HG02973 (cell line): ENCODE measurements at regions not wholly inside any gene's neighbourhood (a gene's known extent, or its start where the extent isn't known, plus 50 kb on each side); places are given as distances from the start of the nearest gene placed in this dataset.

Source experiments
- ATAC-seq: cut with Tn5 transposase; IDR thresholded peaks from one replicate; pipeline ENCODE4 v1.9.1; 2021; ENCODE audit warnings: moderate library complexity; ENCODE audit not compliant: unreplicated experiment

- no peak for ATAC-seq
Observed at GRCh38 chr11:106447631-106448191, 370.2 kb downstream of the AASDHPPT start.

GRCh38 chr11:106449763-106450162 lies 372.3 kb downstream of the AASDHPPT start:
- no peak for ATAC-seq

- no peak for ATAC-seq
Observed at GRCh38 chr11:106451228-106451922, 373.9 kb downstream of the AASDHPPT start.

GRCh38 chr11:106456647-106457046 lies 379.2 kb downstream of the AASDHPPT start:
- ATAC-seq, result no peak

DNA sequence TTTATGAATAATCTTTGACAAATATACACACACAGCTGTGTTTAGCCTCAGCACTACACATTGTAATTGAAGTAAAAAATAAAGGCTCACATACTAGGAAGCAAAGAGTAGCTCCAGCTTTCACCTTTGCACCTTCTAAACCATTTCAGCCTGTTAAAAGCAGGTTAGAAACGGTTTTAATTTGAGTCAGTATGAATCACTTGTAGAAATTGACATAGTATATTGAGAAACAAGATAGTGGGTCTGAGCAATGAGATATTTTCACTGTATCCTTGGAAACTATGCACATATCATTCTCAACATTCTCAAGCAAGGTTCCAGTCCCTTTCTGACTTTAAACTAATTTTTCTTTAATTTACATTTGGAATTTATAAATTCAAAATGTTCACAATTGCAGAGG lies 380.3 kb downstream of the AASDHPPT start:
- no peak for ATAC-seq

GRCh38 chr11:106459135-106459534 lies 381.7 kb downstream of the AASDHPPT start:
- ATAC-seq, result no peak

DNA sequence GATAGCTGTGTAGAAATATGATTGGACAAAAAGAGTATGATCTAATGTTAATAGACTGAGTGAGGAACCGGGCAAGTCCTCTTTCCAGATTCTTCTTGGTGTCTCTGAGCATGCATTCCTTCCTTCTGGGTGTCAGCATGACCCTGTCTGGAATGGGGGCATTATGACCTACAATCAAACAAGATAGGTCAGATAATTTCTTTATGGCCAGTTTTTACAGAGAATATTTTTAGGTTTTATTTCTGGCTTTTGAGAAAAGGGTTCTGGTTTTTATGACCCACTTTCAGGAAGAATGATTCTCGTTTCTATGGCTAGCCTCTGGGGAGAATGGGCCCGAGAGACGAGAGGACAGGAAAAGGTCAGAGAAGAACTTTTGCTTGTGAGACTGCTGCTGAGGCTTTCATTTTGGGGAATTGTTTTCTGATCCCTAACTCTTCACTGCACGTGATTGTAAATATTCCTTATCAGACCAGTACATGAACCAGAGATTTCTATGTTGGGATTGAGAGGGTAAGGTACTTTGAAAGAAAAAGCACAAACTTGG lies 383.8 kb downstream of the AASDHPPT start:
- ATAC-seq, result no peak

- no peak for ATAC-seq
Observed at GRCh38 chr11:106461839-106462545, 384.5 kb downstream of the AASDHPPT start.

GRCh38 chr11:106463154-106463553 lies 385.7 kb downstream of the AASDHPPT start:
- ATAC-seq, result no peak

DNA sequence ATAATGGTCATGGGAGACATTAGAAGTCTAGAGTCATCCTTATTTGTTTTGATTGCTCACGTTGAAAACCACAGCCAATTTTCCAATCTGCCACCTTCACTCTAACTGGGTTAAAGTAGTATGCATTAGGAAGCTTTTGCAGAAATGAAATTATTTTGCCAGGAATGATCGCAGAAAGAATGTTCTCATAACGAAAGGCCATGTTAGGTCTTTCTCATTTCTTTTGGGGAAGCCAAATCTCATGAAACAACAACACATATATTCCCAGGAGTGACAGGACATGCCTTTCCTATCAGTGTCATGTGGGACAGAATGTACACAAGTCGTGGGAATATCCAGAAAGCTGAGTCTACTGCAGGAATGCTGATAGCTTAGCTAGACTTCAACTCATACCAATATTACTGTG lies 386.3 kb downstream of the AASDHPPT start:
- no peak for ATAC-seq

DNA sequence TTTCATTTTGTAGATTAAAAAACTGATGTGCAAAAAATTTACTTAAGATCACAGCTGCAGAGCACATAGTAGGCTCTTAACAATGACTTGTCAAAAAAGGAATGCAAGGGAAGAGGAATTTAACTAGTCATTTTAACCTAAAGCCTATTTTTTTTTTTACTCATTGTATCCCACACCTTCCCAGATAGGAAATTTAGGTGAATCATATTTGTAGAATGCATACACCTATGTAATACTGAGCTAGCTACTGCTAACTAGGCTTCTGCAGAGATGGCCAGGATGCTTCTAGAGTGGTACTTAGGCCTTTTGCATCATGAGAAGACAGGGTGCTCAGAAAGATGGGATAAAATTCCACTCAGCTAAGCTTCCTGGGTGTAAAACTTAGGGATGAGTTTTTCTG lies 387.3 kb downstream of the AASDHPPT start:
- ATAC-seq, result no peak

DNA sequence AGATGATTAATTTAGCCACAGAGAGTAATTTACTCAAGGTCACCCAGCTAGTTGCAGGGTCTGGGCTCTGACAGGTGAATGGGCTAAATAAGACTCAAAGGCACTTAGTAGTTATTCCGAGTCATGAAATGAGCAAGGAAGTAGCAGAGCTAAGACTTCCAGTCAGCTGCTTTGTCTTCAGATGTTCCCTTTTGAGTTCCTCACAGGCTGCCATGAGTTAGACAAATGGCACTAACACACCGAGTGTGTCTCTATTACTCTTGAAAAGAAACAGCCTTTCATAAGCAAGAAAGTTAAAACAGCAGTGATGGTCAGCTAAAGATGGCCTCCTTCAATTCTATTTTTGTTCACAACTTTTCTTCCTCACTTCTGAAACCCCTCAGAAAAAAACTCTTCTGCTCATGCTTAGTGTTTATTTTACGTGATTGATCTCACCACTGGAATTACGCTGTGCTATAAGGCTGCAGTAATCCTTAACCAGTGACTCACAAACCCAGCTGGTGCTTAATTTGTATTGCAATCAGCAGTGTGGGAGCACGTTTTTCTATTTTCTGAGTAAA lies 389.1 kb downstream of the AASDHPPT start:
- ATAC-seq, result no peak

DNA sequence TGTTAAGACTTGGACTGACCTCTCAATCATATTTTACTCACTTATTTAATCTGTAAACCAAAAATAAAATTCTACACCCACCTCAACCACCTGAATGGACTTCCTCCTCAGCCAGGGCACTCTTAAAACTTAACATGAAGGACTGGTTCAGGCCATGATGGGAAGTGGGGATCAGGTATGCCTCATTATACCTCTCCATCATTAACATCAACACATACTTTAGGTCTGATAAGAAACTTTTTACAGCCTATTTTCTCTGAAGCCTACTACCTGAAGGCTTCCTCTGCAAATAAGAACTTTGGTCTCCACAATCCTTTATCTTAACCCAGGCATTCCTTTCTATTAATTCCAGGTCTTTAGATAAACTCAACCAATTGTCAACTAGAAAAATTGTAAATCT lies 390.0 kb downstream of the AASDHPPT start:
- ATAC-seq, result no peak

- no peak for ATAC-seq
Observed at GRCh38 chr11:106468086-106468485, 390.6 kb downstream of the AASDHPPT start.

DNA sequence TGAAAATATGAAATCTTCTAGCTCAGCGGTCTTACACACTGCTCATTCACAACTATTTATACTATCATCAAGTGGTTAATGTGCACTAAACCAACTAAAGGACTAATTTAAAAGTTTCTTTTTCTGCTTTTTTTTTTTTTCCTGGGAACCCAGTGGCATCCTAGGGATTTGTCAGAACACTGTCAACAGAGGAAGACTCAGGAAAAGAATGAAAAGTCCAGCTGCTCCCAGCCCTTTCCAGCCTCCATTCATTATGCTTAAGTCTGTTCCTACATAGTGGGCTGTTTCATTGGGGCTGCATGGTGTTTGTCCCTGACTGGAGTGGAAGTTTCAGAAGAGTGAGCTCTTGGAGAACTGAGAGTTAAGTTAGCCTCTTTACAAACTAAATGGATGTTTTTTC lies 391.1 kb downstream of the AASDHPPT start:
- ATAC-seq, result no peak

DNA sequence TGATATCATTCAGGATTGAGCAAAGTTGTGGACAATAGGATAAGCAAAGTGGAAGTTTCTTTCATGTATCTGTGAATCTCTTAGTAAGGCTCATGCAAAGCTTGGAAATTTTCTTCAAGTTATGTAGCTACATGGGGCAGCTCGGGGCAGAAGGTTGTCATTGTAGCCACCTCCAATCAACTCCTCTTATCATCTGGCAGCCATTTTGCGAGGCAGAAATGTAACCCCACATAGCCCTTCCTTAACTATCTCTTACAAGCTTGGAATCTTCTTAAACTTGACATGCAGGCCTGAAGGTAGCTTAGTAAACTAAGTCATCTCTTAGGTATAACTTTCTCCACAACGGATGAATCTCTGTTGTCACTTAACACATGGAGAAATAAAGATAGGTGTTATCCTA lies 392.8 kb downstream of the AASDHPPT start:
- ATAC-seq, result no peak

DNA sequence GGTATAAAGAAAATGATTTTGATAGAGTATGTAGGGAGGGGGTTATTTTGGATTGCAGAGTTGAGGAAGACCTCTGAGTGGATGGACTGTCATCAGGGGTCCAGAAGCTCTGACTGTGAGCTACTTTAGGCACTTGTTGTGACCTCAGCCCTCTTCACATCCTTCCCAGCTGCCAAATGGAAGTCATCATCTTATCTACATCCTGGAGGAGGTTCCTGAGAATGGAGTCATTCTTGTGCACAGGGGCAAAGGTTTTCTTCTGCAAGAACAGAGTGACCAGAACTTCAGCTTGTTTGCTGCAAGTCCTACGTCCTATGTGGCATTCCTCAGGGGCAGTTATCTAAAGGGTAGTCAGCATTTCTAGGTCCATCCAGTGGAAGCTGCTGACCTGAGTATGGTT lies 393.8 kb downstream of the AASDHPPT start:
- ATAC-seq, result no peak

GRCh38 chr11:106473089-106473722 lies 395.7 kb downstream of the AASDHPPT start:
- ATAC-seq, result no peak

DNA sequence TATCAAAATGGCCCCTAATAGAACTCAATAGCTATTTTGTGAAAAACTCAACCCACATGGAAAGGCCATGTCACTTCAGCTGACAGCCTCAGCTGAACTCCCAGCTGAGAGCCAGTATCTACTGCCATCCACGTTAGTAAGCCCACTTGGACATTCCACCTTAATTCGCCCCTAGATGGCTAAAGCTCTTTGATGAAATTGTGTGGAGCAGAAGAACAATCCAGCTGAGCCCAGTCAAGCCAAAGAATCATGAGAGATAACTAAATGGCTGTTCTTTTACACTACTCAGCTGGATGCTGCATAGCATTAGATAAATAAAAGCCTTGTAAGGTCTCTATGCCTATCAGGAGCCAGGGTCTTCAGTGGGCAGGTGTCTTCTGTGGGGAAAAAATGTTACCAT lies 396.8 kb downstream of the AASDHPPT start:
- no peak for ATAC-seq

DNA sequence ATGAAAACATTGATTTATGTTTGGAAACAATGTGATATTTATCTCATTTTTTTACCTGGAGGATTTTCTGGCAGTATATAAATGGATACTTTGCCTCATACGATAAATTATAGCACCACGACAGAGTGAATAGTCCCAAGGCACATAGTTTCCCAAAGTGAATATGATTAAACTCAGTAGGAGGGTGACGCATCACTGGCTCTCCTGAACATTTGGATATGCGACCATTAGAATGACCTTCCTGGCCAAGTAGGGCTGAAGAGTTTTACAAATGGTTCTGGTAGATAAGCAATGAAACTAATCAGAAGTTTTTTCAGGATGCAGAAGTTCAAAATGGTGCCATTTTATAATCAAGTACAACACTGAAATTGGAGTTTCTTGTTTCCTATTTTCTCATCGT lies 397.7 kb downstream of the AASDHPPT start:
- no peak for ATAC-seq

DNA sequence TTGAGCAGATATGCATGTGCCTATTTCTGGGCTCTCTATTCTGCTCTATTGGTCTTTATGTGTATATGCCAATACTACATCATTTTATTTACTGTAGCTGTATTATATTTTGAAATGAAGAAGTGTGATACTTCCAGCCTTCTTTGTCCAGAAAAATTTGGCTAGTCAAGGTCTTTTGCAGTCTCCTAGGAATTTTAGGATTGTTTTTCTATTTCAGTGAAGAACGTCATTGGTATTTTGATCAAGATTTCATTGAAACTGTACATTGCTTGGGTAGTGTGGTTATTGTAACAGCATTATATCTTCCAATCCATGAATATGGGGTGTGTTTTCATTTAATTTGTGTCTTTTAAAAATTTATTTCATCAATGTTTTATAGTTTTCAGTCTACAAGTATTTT lies 400.3 kb downstream of the AASDHPPT start:
- ATAC-seq, result no peak
